Spinal cord (tissue), 9 donors: ENCODE measurements at regions not wholly inside any gene's neighbourhood (a gene's known extent, or its start where the extent isn't known, plus 50 kb on each side); places are given as distances from the start of the nearest gene placed in this dataset.

ENCODE experiments used
- DNase-seq, 6 donors: peaks; one replicate each; pipeline versions ENCODE4 v3.0.0 to v3.0.0-alpha.2; 2013 to 2015; ENCODE audit warnings: low spot score in 6 of 6, low read depth in 4 of 6
- H3K27ac ChIP-seq: one replicate; pipeline ENCODE4 v1.5.1; 2013; ENCODE audit warnings: low read depth, low read length, control low read depth
- H3K27me3 ChIP-seq: one replicate; pipeline ENCODE4 v1.6.1; 2013; ENCODE audit warnings: low read length; ENCODE audit not compliant: control insufficient read depth, insufficient read depth
- H3K36me3 ChIP-seq: one replicate; pipeline ENCODE4 v1.6.1; 2013; ENCODE audit warnings: low read length; ENCODE audit not compliant: control insufficient read depth, insufficient read depth
- H3K4me1 ChIP-seq: one replicate; pipeline ENCODE4 v1.6.1; 2013; ENCODE audit warnings: low read length; ENCODE audit not compliant: control insufficient read depth, insufficient read depth
- H3K4me3 ChIP-seq: one replicate; pipeline ENCODE4 v1.5.1; 2013; ENCODE audit warnings: low read depth, low read length, control low read depth
- H3K9me3 ChIP-seq: one replicate; pipeline ENCODE4 v1.6.1; 2013; ENCODE audit warnings: low read length; ENCODE audit not compliant: control insufficient read depth, insufficient read depth
- WGBS: methylation state at CpG from one replicate; pipeline ENCODE4 v1.1.5; 2013; ENCODE audit warnings: missing lambda C conversion rate; ENCODE audit not compliant: insufficient coverage; 5-methylcytosine and 5-hydroxymethylcytosine counted together
- donor health status: healthy.

DNA sequence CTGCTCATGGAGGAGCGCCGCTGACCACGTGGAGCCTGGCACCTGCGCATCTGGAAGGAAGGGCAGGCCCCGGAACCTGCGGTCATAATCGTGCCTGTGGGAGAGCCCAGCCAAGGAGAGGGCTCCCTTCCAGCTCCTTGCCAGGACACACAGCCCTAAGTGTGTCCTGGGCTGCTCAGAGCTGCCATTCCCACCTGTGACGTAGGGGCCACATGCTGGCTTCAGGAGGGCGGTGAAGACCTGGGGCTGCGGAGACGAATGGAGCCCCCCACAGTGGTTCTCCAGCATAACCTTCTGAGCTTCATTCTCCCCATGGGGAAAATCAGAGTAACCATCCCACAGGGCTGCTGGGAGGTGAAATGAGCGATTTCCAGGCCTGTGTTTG, 127.6 kb upstream of the CHST15 start:
- Histone ChIP-seq H3K4me1 (peaks cover 66% of the 10 kb centered on the region), H3K36me3 (no peaks in the 10 kb centered on the region), H3K9me3 (no peaks in the 10 kb centered on the region), H3K4me3 (no peak overlapping the region), H3K27me3 (no peaks in the 10 kb centered on the region), H3K27ac (no peak overlapping the region)
- WGBS, result 90% methylated on average over 9 of the region's 12 CpGs
- DNase-seq, result no peak

DNA sequence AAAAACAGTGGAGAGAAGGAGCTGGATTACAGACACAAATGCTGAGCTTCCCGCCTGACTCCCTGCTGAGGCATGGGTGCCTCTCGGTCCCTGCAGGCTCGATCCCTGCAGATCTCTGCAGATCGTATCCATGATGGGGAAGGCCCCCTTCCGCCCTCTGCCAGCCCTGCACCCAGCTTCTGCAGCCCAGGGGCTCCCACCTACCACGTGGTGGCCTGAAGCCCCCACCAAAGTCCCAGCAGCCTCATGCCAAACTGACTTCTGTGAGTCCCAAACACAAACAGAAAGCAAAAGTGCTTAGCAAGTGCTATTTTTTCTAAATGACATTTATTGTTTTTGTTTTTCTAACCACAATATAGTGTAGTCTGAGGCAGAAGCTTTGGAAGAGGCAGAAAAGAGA, 127.1 kb upstream of the CHST15 start:
- 85% methylated on average over 5 of the region's 6 CpGs for WGBS
- DNase-seq, result no peak
- no peaks in the 10 kb centered on the region for H3K36me3 ChIP-seq
- H3K4me3 ChIP-seq, result no peak overlapping the region
- no peaks in the 10 kb centered on the region for H3K9me3 ChIP-seq
- H3K27me3 ChIP-seq, result no peaks in the 10 kb centered on the region
- H3K4me1 ChIP-seq, result peaks cover 62% of the 10 kb centered on the region
- H3K27ac ChIP-seq, result no peak overlapping the region

DNA sequence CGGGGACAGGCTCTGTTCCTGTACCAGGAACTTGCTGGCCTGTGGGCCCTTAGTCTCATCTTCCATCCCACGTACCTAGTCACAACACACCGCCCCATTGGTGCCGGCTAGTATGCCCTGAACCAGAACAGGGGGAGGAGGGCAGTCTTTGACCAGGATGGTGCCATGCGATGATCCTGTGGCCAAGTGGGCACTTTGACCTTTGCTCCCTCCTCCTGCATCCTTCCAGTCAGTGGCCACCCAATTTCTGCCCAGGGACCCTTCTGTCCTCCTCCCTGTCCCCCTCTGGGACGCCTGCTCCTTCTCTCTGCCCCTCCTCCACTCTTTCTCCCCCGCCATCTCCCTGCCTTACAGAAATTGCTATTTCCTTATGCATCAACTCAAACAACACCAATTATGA, 126.3 kb upstream of the CHST15 start:
- WGBS, result 76% methylated on average over 5 of the region's 7 CpGs
- H3K4me1 ChIP-seq, result peaks cover 56% of the 10 kb centered on the region

DNA sequence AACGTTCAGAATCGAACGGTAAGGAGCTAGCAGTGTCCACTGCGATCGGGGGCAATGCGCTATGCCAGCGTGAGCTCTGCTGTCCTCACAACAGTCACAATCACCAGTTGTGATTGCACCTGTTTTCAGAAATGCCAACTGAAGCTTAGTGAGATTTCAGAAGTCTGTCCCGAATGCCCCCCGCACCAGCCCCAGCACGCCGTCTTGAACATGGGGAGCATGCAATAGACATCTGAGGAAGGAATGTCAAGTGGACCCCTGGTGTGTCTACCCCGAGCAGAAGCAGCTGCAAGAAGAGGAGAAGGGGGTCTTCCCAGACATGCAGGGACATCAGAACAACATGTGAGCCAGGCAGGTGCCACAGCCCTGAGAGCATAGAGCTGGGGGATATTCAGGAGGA, 125.7 kb upstream of the CHST15 start:
- no peak overlapping the region for H3K4me3 ChIP-seq
- WGBS, result 90% methylated on average over 12 of the region's 12 CpGs
- H3K4me1 ChIP-seq, result peaks cover 50% of the 10 kb centered on the region
- DNase-seq, result no peak
- no peaks in the 10 kb centered on the region for H3K36me3 ChIP-seq
- H3K9me3 ChIP-seq, result no peaks in the 10 kb centered on the region
- no peaks in the 10 kb centered on the region for H3K27me3 ChIP-seq
- no peak overlapping the region for H3K27ac ChIP-seq

More for the DNA sequence above, 126.3 kb upstream of the CHST15 start:
- DNase-seq, result no peak
- no peaks in the 10 kb centered on the region for H3K27me3 ChIP-seq
- H3K4me3 ChIP-seq, result no peak overlapping the region
- H3K36me3 ChIP-seq, result no peaks in the 10 kb centered on the region
- no peaks in the 10 kb centered on the region for H3K9me3 ChIP-seq
- H3K27ac ChIP-seq, result no peak overlapping the region

DNA sequence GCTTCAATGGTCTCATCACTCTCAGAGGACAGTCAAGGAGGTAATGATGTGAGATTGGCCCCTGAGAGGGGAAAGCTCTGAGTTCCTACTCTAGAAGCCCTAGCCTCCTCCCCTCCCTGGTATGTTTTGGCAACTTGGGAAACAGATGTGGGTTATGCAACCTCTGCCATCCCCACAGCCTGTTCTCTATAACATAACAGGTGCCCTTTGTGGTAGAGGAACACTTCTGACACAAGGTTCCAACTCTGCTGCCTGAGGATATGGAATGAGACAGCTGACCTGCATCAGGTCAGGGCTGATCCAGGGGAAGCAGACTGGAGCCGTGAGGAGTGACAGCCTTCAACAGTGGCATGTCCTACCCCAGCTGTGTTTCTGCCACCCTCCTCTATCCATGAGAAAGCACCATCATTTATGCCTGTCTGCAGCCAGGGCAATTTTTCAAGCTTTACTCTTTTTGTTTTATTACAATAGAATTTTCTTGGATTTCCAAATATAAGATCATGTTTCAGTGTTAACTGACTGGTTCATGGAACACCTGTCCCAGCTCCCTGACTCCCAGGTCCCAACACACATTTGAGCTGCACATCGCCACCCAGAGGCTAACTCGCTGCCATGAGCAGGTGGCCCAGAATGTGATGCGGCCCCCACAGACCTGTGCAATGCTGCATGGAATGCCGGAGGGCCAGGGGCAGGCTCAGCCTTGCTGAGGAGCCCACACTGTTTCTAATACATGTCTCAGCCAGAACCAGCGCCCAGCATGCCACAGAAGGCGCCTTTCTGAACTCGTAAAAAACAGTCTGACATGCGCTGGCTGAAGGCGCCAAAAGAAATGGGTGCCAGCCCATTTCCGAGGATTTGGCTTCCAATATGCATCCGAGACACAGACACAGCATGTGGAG, 124.8 kb upstream of the CHST15 start:
- Histone ChIP-seq H3K9me3 (no peaks in the 10 kb centered on the region), H3K27ac (no peak overlapping the region), H3K27me3 (no peaks in the 10 kb centered on the region), H3K4me3 (no peak overlapping the region), H3K36me3 (no peaks in the 10 kb centered on the region), H3K4me1 (peaks cover 41% of the 10 kb centered on the region)
- WGBS, result 86% methylated on average over 12 of the region's 12 CpGs
- peak in 1 of 6 donors; percentile 75 for DNase-seq

DNA sequence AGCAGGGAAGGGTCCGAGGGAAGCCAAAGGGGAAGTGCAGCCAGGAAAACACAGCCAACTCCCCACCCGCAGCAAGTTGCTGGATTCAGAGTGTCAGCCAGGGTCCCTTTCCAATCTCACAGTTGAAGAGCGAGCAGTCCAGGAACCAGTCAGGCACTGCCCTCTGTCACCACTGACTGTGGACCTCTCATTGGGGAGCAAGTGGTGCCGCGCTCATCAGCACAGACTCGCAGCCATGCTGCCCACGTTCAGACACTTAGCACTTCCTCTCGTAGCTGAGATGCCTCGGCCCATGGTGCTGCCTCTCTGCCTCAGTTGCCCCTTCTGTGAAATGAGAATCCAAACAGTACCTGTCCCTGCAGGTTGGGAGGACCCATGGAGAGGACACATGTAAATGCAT, 123.6 kb upstream of the CHST15 start:
- H3K27ac ChIP-seq, result no peak overlapping the region
- no peak overlapping the region for H3K4me3 ChIP-seq
- no peaks in the 10 kb centered on the region for H3K9me3 ChIP-seq
- H3K4me1 ChIP-seq, result peaks cover 29% of the 10 kb centered on the region
- H3K27me3 ChIP-seq, result no peaks in the 10 kb centered on the region
- no peak for DNase-seq
- H3K36me3 ChIP-seq, result no peaks in the 10 kb centered on the region
- WGBS, result 83% methylated on average over 9 of the region's 9 CpGs

DNA sequence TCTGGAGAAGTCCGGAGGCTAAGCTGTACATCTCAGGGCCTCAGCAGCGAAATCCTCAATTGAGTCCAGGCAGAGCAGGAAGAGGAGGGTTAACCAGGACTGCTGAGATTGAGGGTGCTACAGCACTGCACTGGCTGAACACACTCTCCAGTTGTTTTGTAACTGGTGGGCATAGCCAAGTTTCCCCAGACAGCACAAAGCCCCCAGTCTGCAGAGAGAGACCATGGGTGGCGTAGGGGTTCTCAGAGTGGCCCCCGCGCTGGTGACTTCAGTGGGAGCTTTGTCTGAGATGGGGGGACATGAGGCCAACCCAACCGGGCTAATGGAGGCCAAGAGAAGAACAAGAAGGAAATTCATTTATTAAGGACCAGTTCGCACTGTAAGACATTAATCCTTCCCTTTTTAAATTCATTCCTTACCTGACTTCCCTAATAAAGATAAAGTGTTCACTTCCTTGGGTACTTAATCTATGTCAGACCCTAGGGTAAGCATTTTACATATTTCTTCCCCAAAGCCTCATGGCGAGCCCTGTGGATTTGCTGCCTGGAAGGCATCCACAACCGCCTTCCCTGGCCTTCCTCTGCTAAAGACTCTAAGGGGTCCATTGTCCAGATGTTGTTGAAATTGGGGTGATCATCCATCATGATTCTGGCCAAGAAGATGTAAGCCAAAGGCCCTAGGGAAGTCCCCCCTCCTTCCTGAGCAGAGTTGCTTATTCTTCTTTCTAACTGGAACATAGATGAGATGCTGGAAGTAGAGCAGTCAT, 121.4 kb upstream of the CHST15 start:
- H3K4me1 ChIP-seq, result peaks cover 12% of the 10 kb centered on the region
- no peaks in the 10 kb centered on the region for H3K27me3 ChIP-seq
- H3K36me3 ChIP-seq, result no peaks in the 10 kb centered on the region
- peaks cover 3% of the 10 kb centered on the region for H3K9me3 ChIP-seq
- WGBS, result 70% methylated on average over 4 of the region's 9 CpGs
- H3K4me3 ChIP-seq, result no peak overlapping the region
- no peak overlapping the region for H3K27ac ChIP-seq
- DNase-seq, result no peak

DNA sequence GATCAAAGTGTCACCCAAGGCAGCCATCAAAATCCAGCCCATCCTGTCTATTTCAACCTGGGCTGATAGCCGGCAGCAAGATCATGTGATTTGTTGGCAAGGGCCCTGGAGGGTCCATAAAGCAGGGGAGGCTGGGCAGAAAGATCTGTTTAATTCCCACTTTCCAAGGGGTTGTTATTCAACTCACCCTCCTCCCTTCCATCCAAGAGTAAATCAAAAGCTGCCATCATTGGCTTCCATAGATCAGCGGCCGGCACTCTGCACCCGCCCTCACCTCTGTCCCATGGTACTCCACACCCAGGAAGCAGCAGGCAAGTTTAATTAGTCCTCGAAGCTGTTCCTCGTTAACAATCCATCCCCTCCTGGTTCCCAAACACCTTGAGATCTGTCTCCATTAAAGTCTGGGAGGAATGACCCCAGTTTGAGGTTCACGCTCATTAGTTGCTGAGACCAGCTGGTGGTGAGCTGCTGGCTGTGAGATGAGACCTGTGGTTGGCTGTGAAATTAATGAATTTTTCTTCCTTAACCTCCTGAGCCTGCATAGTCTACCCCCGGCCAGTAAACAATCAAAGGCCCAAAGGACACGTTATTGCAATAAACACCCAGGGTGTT, 120.6 kb upstream of the CHST15 start:
- Histone ChIP-seq H3K4me3 (no peak overlapping the region), H3K4me1 (peaks cover 9% of the 10 kb centered on the region), H3K36me3 (no peaks in the 10 kb centered on the region), H3K27me3 (no peaks in the 10 kb centered on the region), H3K27ac (no peak overlapping the region), H3K9me3 (peaks cover 3% of the 10 kb centered on the region)
- 68% methylated on average over 5 of the region's 9 CpGs for WGBS
- DNase-seq, result peak in 2 of 6 donors; percentile 8 to 85

DNA sequence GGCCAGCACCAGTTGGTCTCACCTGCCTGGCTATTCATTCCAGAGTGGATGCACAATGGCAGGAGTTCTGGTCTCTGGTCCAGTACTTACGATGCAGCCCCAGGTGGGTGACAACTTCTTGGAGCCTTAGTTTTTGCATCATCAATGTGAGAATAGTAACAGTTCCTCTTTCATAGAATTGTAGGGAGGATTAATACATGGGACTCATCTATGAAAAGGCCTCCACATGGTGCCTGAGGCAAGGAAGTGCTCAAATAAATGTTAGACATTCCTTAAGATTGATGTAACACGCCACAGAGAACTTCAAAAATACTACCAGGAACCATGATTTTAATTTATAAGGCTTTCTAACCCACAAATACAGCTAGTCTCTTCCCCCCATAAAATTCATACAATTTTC, 120.1 kb upstream of the CHST15 start:
- Histone ChIP-seq H3K27ac (no peak overlapping the region), H3K36me3 (no peaks in the 10 kb centered on the region), H3K9me3 (peaks cover 3% of the 10 kb centered on the region), H3K4me1 (peaks cover 7% of the 10 kb centered on the region), H3K27me3 (no peaks in the 10 kb centered on the region), H3K4me3 (no peak overlapping the region)
- WGBS, result 86% methylated on average over 1 of the region's 2 CpGs
- DNase-seq, result peak in 1 of 6 donors; percentile 31
